IPS-18c (cell line): ENCODE measurements at regions not wholly inside any gene's neighbourhood (a gene's known extent, or its start where the extent isn't known, plus 50 kb on each side); places are given as distances from the start of the nearest gene placed in this dataset.
"Not testable (repeated sequence)": the region's sequence is repeated elsewhere in the genome, so short reads cannot be mapped to it uniquely, and the experiment has no call there.

ENCODE experiments used
- H3K4me3 ChIP-seq: 2 replicates; pipeline ENCODE4 v1.7.0; 2013; ENCODE audit warnings: low read depth, mild to moderate bottlenecking, low read length, moderate library complexity; ENCODE audit not compliant: insufficient read depth
- H3K9me3 ChIP-seq: one replicate; pipeline ENCODE4 v1.6.1; 2013; ENCODE audit warnings: mild to moderate bottlenecking, low read length, moderate library complexity; ENCODE audit not compliant: control insufficient read depth, insufficient read depth

- Histone ChIP-seq H3K9me3 (peaks cover 10% of the 10 kb centered on the region), H3K4me3 (peak overlapping the region; percentile 20; the same call in 1 of the 2 replicates)
Measured at GRCh38 chr15:62262305-62262941, 97.3 kb upstream of the C2CD4B start.

- H3K9me3 ChIP-seq = peaks cover 10% of the 10 kb centered on the region
- no peak overlapping the region for H3K4me3 ChIP-seq
Measured at GRCh38 chr15:62264196-62264595, 99.1 kb upstream of the C2CD4B start.

- peaks cover 13% of the 10 kb centered on the region for H3K9me3 ChIP-seq
Measured at GRCh38 chr15:62269504-62269903, 104.4 kb upstream of the C2CD4B start.

GRCh38 chr15:62270216-62270921 is 105.3 kb upstream of the C2CD4B start:
- Histone ChIP-seq H3K4me3 (no peak overlapping the region), H3K9me3 (peaks cover 13% of the 10 kb centered on the region)

More at GRCh38 chr15:62269504-62269903, 104.4 kb upstream of the C2CD4B start:
- no peak overlapping the region for H3K4me3 ChIP-seq

- peaks cover 10% of the 10 kb centered on the region for H3K9me3 ChIP-seq
Measured at GRCh38 chr15:62272290-62272689, 107.2 kb upstream of the C2CD4B start.

GRCh38 chr15:62275831-62276230 is 110.7 kb upstream of the C2CD4B start:
- Histone ChIP-seq H3K9me3 (no peaks in the 10 kb centered on the region), H3K4me3 (no peak overlapping the region)

More at GRCh38 chr15:62272290-62272689, 107.2 kb upstream of the C2CD4B start:
- no peak overlapping the region for H3K4me3 ChIP-seq

- Histone ChIP-seq H3K4me3 (no peak overlapping the region), H3K9me3 (no peaks in the 10 kb centered on the region)
Measured at GRCh38 chr15:62277816-62278394, 112.8 kb upstream of the C2CD4B start.

- Histone ChIP-seq H3K4me3 (no peak overlapping the region), H3K9me3 (no peaks in the 10 kb centered on the region)
Measured at GRCh38 chr15:62278534-62278933, 113.4 kb upstream of the C2CD4B start.

GRCh38 chr15:62279041-62279440 is 114.0 kb upstream of the C2CD4B start:
- H3K9me3 ChIP-seq = no peaks in the 10 kb centered on the region
- H3K4me3 ChIP-seq = no peak overlapping the region

GRCh38 chr15:62280625-62281024 is 115.5 kb upstream of the C2CD4B start:
- no peak overlapping the region for H3K4me3 ChIP-seq
- H3K9me3 ChIP-seq = no peaks in the 10 kb centered on the region

GRCh38 chr15:62281801-62282200 is 116.7 kb upstream of the C2CD4B start:
- not testable (repeated sequence) for H3K4me3 ChIP-seq, H3K9me3 ChIP-seq

- Histone ChIP-seq H3K4me3 (no peak overlapping the region), H3K9me3 (no peaks in the 10 kb centered on the region)
Measured at GRCh38 chr15:62287066-62287857, 122.2 kb upstream of the C2CD4B start.

- H3K9me3 ChIP-seq = no peaks in the 10 kb centered on the region
- no peak overlapping the region for H3K4me3 ChIP-seq
Measured at GRCh38 chr15:62288361-62289017, 123.4 kb upstream of the C2CD4B start.

- Histone ChIP-seq H3K4me3 (no peak overlapping the region), H3K9me3 (no peaks in the 10 kb centered on the region)
Measured at GRCh38 chr15:62291262-62291661, 126.2 kb upstream of the C2CD4B start.

- H3K4me3 ChIP-seq = no peak overlapping the region
- no peaks in the 10 kb centered on the region for H3K9me3 ChIP-seq
Measured at GRCh38 chr15:62296756-62297507, 131.8 kb upstream of the C2CD4B start.

GRCh38 chr15:62297522-62297921 is 132.4 kb upstream of the C2CD4B start:
- no peak overlapping the region for H3K4me3 ChIP-seq
- H3K9me3 ChIP-seq = no peaks in the 10 kb centered on the region
